HG03457 (cell line): ENCODE measurements at regions not wholly inside any gene's neighbourhood (a gene's known extent, or its start where the extent isn't known, plus 50 kb on each side); places are given as distances from the start of the nearest gene placed in this dataset.

Source experiments
- ATAC-seq: cut with Tn5 transposase; IDR thresholded peaks from one replicate; pipeline ENCODE4 v1.9.1; 2021; ENCODE audit warnings: moderate number of reproducible peaks; ENCODE audit not compliant: unreplicated experiment

GRCh38 chr2:129698593-129698992 lies 280.9 kb upstream of the RAB6C start:
- no peak for ATAC-seq

GRCh38 chr2:129699781-129700573 lies 279.5 kb upstream of the RAB6C start:
- ATAC-seq, result no peak

- no peak for ATAC-seq
Measured at GRCh38 chr2:129702416-129703176, 276.9 kb upstream of the RAB6C start.

GRCh38 chr2:129705085-129705484 lies 274.4 kb upstream of the RAB6C start:
- ATAC-seq, result no peak

- no peak for ATAC-seq
Measured at GRCh38 chr2:129707800-129708199, 271.7 kb upstream of the RAB6C start.

GRCh38 chr2:129708221-129708967 lies 271.1 kb upstream of the RAB6C start:
- no peak for ATAC-seq

- ATAC-seq, result no peak
Measured at GRCh38 chr2:129709001-129709955, 270.2 kb upstream of the RAB6C start.

- no peak for ATAC-seq
Measured at GRCh38 chr2:129709956-129710598, 269.4 kb upstream of the RAB6C start.

- no peak for ATAC-seq
Measured at GRCh38 chr2:129710670-129711495, 268.6 kb upstream of the RAB6C start.

- ATAC-seq, result no peak
Measured at GRCh38 chr2:129711816-129712675, 267.4 kb upstream of the RAB6C start.

GRCh38 chr2:129712676-129712985 lies 266.8 kb upstream of the RAB6C start:
- no peak for ATAC-seq

GRCh38 chr2:129713337-129713736 lies 266.1 kb upstream of the RAB6C start:
- no peak for ATAC-seq

GRCh38 chr2:129716781-129717559 lies 262.5 kb upstream of the RAB6C start:
- ATAC-seq, result no peak

- no peak for ATAC-seq
Measured at GRCh38 chr2:129717560-129718130, 261.8 kb upstream of the RAB6C start.

- ATAC-seq, result no peak
Measured at GRCh38 chr2:129719335-129719734, 260.1 kb upstream of the RAB6C start.

- no peak for ATAC-seq
Measured at GRCh38 chr2:129720360-129720759, 259.1 kb upstream of the RAB6C start.

- no peak for ATAC-seq
Measured at GRCh38 chr2:129720761-129721160, 258.7 kb upstream of the RAB6C start.
